Stimulated activated CD8-positive, alpha-beta memory T cell treated with anti-CD3 and anti-CD28 coated beads, Interleukin-2, amount 100 ng/mL, for 1 hour (primary cell): ENCODE measurements at regions not wholly inside any gene's neighbourhood (a gene's known extent, or its start where the extent isn't known, plus 50 kb on each side); places are given as distances from the start of the nearest gene placed in this dataset.
"Not testable (repeated sequence)": the region's sequence is repeated elsewhere in the genome, so short reads cannot be mapped to it uniquely, and the experiment has no call there.

Source experiments
- DNase-seq, 2 donors: peaks; one replicate each; pipeline ENCODE4 v3.0.0-alpha.2; 2020; ENCODE audit warnings: low read depth in 2 of 2

- no peak for DNase-seq
Observed at GRCh38 chr10:4443419-4443818, 382.6 kb upstream of the AKR1E2 start.

GRCh38 chr10:4442296-4442695 is 383.7 kb upstream of the AKR1E2 start:
- no peak for DNase-seq

- no peak for DNase-seq
Observed at GRCh38 chr10:4440260-4440659, 385.7 kb upstream of the AKR1E2 start.

- DNase-seq, result no peak
Observed at GRCh38 chr10:4437791-4438190, 388.2 kb upstream of the AKR1E2 start.

- DNase-seq, result no peak
Observed at GRCh38 chr10:4437061-4437460, 388.9 kb upstream of the AKR1E2 start.

GRCh38 chr10:4436103-4436502 is 389.9 kb upstream of the AKR1E2 start:
- DNase-seq, result no peak

GRCh38 chr10:4434516-4435071 is 391.4 kb upstream of the AKR1E2 start:
- no peak for DNase-seq

- no peak for DNase-seq
Observed at GRCh38 chr10:4434105-4434504, 391.9 kb upstream of the AKR1E2 start.

- DNase-seq, result no peak
Observed at GRCh38 chr10:4431114-4431863, 394.7 kb upstream of the AKR1E2 start.

GRCh38 chr10:4429571-4429970 is 396.4 kb upstream of the AKR1E2 start:
- no peak for DNase-seq

GRCh38 chr10:4427532-4427931 is 398.5 kb upstream of the AKR1E2 start:
- no peak for DNase-seq

- DNase-seq, result no peak
Observed at GRCh38 chr10:4426866-4427265, 399.1 kb upstream of the AKR1E2 start.

GRCh38 chr10:4409319-4409718 is 416.7 kb upstream of the AKR1E2 start:
- no peak for DNase-seq

- DNase-seq, result no peak
Observed at GRCh38 chr10:4407783-4408182, 418.2 kb upstream of the AKR1E2 start.

GRCh38 chr10:4405828-4406227 is 420.2 kb upstream of the AKR1E2 start:
- DNase-seq, result no peak

- DNase-seq, result no peak
Observed at GRCh38 chr10:4403638-4404252, 422.3 kb upstream of the AKR1E2 start.

- not testable (repeated sequence) for DNase-seq
Observed at GRCh38 chr10:4401080-4401479, 424.9 kb upstream of the AKR1E2 start.

- DNase-seq, result no peak
Observed at GRCh38 chr10:4399556-4399955, 426.5 kb upstream of the AKR1E2 start.

- no peak for DNase-seq
Observed at GRCh38 chr10:4398602-4399001, 427.4 kb upstream of the AKR1E2 start.

- DNase-seq, result no peak
Observed at GRCh38 chr10:4397337-4397736, 428.7 kb upstream of the AKR1E2 start.

GRCh38 chr10:4396401-4397283 is 429.4 kb upstream of the AKR1E2 start:
- no peak for DNase-seq

GRCh38 chr10:4395731-4396130 is 430.3 kb upstream of the AKR1E2 start:
- DNase-seq, result no peak
